ENCODE measurements at regions not wholly inside any gene's neighbourhood (a gene's known extent, or its start where the extent isn't known, plus 50 kb on each side); places are given as distances from the start of the nearest gene placed in this dataset.

DNA sequence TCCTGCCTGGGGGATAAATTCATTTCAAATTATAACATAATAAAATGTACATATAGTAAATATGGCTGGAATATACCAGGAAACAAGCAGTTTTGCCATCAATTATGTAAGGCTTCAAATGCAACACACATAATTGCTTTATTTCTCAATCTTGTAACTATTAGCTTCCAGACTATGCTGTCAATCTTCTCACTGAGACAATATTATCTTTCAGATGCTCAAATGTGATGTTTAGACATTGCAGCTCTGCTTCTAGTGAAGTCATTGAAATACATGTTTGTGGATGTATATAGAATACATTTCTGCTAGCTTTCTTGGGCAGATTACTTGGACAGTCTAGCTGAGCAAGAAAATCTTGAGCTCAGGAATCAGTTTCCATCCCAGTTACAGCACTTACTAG is 454.4 kb downstream of the TDRD3 start:
- peaks cover 8% of the 10 kb centered on the region for H3K36me3 Mint-ChIP-seq (ENCODE audit: unreplicated experiment)

GRCh38 chr13:60850526-60850925 is 453.5 kb downstream of the TDRD3 start:
- Mint-ChIP-seq H3K27me3 (ENCODE audit: unreplicated experiment) (peaks cover 2% of the 10 kb centered on the region), H3K36me3 (ENCODE audit: unreplicated experiment) (peaks cover 8% of the 10 kb centered on the region), H3K9me3 (ENCODE audit: unreplicated experiment) (peaks cover 2% of the 10 kb centered on the region), H3K4me1 (ENCODE audit: low read depth, unreplicated experiment) (no peaks in the 10 kb centered on the region), H3K27ac (ENCODE audit: unreplicated experiment) (no peak overlapping the region), H3K4me3 (ENCODE audit: unreplicated experiment) (no peak overlapping the region)
- no peak for DNase-seq
- TF ChIP-seq CTCF (IDR thresholded peaks at IDR 0.05; ENCODE audit: partially characterized antibody, unreplicated experiment) = no peak

More for the DNA sequence above, 454.4 kb downstream of the TDRD3 start:
- Mint-ChIP-seq H3K27ac (ENCODE audit: unreplicated experiment) (no peak overlapping the region), H3K27me3 (ENCODE audit: unreplicated experiment) (peaks cover 2% of the 10 kb centered on the region), H3K4me1 (ENCODE audit: low read depth, unreplicated experiment) (no peaks in the 10 kb centered on the region), H3K4me3 (ENCODE audit: unreplicated experiment) (no peak overlapping the region), H3K9me3 (ENCODE audit: unreplicated experiment) (peaks cover 2% of the 10 kb centered on the region)
- no peak for TF ChIP-seq CTCF (IDR thresholded peaks at IDR 0.05; ENCODE audit: partially characterized antibody, unreplicated experiment)
- no peak for DNase-seq

GRCh38 chr13:60838581-60838980 is 441.6 kb downstream of the TDRD3 start:
- Mint-ChIP-seq H3K4me1 (ENCODE audit: low read depth, unreplicated experiment) (no peaks in the 10 kb centered on the region), H3K27me3 (ENCODE audit: unreplicated experiment) (peaks cover 2% of the 10 kb centered on the region), H3K4me3 (ENCODE audit: unreplicated experiment) (no peak overlapping the region), H3K27ac (ENCODE audit: unreplicated experiment) (no peak overlapping the region), H3K36me3 (ENCODE audit: unreplicated experiment) (no peaks in the 10 kb centered on the region), H3K9me3 (ENCODE audit: unreplicated experiment) (no peaks in the 10 kb centered on the region)
- DNase-seq = no peak
- no peak for TF ChIP-seq CTCF (IDR thresholded peaks at IDR 0.05; ENCODE audit: partially characterized antibody, unreplicated experiment)

DNA sequence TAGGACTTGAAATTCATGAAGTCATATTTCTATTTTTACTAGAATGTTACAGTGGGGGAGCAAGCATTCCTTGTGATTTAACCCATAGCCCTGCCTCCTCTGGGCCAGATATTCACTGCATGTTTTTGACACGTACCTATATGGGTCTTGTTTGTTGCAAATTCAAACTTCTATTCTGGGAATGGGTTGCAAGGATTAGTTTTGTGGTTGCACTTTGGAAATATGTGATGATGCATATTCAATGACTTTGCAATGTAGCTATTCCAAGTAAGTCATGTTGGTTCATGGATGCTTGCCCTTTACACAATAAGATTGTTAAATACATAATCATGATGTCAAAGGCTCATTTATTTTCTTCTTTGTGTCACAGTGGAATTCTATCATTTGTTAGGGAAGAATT is 440.8 kb downstream of the TDRD3 start:
- Mint-ChIP-seq H3K27ac (ENCODE audit: unreplicated experiment) (no peak overlapping the region), H3K9me3 (ENCODE audit: unreplicated experiment) (peaks cover 3% of the 10 kb centered on the region), H3K4me3 (ENCODE audit: unreplicated experiment) (no peak overlapping the region), H3K27me3 (ENCODE audit: unreplicated experiment) (peaks cover 2% of the 10 kb centered on the region), H3K36me3 (ENCODE audit: unreplicated experiment) (no peaks in the 10 kb centered on the region), H3K4me1 (ENCODE audit: low read depth, unreplicated experiment) (no peaks in the 10 kb centered on the region)
- DNase-seq = no peak
- TF ChIP-seq CTCF (IDR thresholded peaks at IDR 0.05; ENCODE audit: partially characterized antibody, unreplicated experiment) = no peak

DNA sequence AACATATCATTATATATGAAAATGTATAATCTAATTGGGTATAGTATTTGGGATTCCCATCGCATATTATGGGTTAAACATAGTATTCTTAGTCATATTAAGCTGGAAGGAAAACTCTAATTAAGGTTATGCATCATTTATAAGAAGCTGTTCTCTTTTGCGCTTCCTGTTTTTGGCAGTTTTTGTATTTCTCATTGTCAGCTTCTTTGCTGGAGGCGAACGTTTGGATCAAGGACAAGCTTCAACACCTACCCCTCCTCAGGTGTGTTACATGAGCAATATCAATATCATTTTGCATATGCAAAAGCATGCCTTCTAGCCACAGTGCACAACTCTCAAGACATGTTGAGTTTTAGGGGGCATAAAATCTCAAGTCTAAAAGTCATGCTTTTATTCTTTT is 439.8 kb downstream of the TDRD3 start:
- DNase-seq = no peak
- Mint-ChIP-seq H3K36me3 (ENCODE audit: unreplicated experiment) (no peaks in the 10 kb centered on the region), H3K27me3 (ENCODE audit: unreplicated experiment) (peaks cover 2% of the 10 kb centered on the region), H3K4me1 (ENCODE audit: low read depth, unreplicated experiment) (no peaks in the 10 kb centered on the region), H3K4me3 (ENCODE audit: unreplicated experiment) (no peak overlapping the region), H3K9me3 (ENCODE audit: unreplicated experiment) (peaks cover 4% of the 10 kb centered on the region), H3K27ac (ENCODE audit: unreplicated experiment) (no peak overlapping the region)
- TF ChIP-seq CTCF (IDR thresholded peaks at IDR 0.05; ENCODE audit: partially characterized antibody, unreplicated experiment) = no peak
